GM19452 (cell line): ENCODE measurements at regions not wholly inside any gene's neighbourhood (a gene's known extent, or its start where the extent isn't known, plus 50 kb on each side); places are given as distances from the start of the nearest gene placed in this dataset.
"Not testable (repeated sequence)": the region's sequence is repeated elsewhere in the genome, so short reads cannot be mapped to it uniquely, and the experiment has no call there.

Source experiments
- ATAC-seq: cut with Tn5 transposase; IDR thresholded peaks from one replicate; pipeline ENCODE4 v1.9.1; 2021; ENCODE audit not compliant: unreplicated experiment

DNA sequence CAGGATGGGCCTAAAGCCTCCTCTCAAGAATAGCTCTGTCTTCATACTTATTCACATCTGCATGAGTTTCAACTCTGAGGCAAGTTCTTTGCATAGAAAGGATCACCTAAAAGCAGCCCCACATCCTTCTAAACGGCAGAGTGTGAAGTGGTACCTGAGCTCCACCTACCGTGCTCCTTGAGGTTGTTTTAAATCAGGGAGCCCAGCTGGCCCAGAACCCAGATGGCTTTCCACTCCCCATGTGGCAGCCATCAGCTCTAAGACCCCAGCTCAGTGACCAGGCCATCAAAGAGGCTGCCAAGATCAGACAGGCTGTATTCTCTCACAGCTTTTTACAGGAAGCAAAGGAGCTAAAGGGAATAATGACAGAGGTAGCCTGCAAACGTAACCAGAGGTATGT is 299.3 kb downstream of the RASEF start:
- ATAC-seq: no peak

DNA sequence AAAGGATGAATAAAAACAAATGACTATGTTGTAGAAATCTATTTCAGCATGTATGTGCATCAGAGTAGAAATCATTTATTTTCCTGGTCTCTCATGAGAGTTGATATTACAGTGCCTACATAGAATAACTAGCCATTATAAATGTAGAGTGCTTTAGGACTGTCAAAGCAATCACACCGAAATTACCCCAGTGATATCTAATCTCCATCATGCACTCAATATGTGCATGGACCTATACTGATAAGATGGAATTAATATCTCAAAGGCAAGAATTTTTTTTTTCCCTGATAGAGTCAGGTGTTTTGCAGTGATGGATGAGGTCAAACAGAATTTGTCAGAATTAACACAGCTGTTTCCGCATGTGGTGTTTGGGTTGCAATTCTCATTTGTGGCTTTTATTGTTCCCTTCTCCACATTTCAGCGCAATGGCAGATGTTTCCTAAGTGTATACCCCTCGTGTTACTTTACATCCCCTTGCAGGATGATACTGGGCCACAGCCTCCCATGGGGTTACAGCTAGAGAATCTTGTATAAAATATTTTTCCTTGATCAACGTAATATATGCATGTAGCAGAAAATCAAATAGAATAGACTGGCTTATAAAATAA is 298.8 kb downstream of the RASEF start:
- ATAC-seq: no peak

DNA sequence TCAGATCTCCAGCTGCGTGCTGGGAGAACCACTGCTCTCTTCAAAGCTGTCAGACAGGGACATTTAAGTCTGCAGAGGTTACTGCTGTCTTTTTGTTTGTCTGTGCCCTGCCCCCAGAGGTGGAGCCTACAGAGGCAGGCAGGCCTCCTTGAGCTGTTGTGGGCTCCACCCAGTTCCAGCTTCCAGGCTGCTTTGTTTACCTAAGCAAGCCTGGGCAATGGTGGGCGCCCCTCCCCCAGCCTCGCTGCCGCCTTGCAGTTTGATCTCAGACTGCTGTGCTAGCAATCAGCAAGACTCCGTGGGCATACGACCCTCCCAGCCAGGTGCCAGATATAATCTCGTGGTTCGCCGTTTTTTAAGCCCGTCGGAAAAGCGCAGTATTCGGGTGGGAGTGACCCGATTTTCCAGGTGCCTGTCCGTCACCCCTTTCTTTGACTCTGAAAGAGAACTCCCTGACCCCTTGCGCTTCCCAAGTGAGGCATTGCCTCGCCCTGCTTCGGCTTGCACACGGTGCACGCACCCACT is 288.2 kb downstream of the RASEF start:
- ATAC-seq: not testable (repeated sequence)

- ATAC-seq: no peak
Observed at GRCh38 chr9:82776508-82776907, 286.4 kb downstream of the RASEF start.

GRCh38 chr9:82777366-82777765 is 285.6 kb downstream of the RASEF start:
- no peak for ATAC-seq

DNA sequence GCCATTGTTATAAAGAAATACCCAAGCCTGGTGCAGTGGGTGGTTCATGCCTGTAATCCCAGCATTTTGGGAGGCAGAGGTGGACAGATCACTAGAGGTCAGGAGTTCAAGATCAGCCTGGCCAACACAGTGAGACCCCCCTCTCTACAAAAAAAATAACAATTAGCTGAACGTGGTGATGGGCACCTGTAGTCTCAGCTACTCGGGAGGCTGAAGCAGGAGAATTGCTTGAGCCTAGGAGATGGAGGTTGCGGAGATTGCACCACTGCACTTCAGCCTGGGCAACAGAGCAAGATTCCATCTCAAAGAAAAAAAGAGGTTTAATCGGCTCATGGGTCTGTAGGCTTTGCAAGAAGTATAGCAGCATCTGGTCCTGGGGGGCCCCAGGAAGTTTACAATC is 284.0 kb downstream of the RASEF start:
- not testable (repeated sequence) for ATAC-seq

DNA sequence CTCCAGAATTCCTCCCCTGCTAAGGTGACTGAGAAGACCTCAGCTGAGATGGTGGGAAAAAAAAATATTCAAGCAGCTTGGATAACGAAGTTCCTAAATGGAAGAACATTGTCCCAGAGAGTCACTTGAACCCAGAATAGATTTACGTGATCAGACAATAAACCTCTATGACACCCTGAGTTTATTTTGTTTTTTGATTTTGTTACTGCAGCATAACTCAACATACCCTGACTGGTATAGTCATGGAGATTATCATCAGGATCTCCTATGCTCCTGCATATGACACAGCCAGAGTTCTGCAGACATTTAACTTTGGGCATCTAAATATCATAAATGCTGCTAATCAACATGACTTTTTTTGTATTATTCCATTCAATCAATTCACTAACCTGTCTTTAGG is 282.9 kb downstream of the RASEF start:
- no peak for ATAC-seq

DNA sequence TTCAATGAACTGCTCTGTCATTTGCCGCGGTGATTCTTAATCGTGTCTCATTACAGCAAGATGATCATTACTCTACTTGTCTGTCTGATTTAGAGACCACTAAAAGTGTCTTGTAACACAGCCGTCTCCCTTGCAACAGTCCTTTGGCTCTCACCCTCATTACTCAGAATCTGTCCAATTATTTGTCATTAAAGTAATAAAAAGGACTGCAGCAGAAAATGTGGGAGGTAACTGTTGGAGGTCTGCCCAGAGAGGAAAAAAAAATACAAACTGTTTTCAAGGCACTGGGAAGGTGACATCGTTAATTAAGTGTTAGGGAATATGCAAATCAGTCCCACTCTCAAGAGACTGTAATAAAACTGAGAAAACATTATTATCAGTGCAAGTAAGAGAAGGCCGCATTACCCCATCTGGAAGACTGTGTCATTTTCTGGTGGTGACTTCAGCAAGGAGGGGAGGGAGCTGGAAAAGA is 281.0 kb downstream of the RASEF start:
- no peak for ATAC-seq

DNA sequence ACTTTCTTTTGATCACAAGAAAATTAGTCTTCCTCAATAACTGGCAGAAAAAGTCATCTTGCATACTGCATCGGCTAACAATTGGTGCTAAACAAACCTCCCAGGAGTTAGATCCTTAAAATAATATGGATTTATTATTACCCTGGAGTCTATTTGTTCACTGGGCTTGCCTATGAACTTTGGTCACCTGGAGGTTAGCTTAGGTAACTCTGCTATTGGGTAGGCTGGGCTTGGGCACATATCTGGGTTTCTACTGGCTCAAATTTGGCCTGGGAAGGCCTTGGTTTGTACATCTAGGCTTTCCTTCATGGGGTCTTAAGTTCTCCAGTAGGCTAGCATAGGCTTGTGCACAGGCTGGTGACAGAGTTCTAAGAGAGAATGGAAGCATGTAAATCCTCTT is 279.9 kb downstream of the RASEF start:
- ATAC-seq: no peak

DNA sequence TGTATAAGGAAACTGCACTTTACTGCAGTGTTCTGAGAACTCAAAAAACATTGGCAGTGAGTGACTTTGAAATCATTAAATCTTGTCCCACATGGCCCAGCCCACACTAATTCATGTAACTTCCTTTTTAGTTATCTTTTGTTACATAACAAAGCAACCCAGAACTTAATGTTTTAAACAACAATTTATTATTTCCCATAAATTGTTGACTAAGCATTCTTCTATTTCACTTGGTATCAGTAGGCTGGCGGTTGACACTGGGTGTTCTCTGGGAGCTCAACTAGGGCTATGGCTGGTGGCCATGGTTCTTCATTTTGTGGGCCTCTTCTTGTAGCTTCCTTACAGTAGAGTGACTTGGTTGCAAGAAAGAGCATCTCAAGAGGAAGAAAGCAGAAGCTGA is 278.4 kb downstream of the RASEF start:
- no peak for ATAC-seq

DNA sequence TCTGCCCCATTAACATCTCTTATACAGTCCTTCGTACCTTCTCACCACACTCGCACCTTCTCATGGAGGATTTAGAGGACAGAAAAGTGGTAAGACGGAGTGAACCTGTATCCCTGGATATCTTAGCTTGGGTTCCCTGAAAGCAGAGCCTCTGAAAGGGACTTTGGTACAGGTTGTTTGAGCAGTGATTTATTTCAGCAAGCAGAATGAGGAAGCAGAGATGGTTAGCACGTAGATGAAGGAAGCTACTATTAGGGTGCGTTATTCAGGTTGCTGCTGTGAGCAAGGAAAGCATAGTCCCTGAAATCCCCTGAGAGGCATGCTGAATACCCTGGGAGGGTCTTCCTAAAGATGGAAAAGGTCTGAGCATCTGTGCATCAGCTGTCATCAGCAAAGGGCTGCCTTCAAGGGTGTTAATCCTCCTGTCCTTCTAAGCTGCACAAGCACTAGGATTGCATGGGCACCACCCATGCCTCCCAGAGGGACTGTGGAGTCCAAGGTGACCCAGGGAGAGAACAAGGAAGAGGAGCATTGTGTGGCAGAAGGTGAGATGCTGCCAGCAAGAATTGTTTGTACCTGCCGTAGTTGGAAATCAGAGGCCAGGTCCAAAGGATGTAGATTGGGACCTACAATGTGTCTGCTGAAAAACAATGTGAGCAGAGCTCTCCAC is 273.7 kb downstream of the RASEF start:
- no peak for ATAC-seq

GRCh38 chr9:82790875-82791274 is 272.1 kb downstream of the RASEF start:
- no peak for ATAC-seq

DNA sequence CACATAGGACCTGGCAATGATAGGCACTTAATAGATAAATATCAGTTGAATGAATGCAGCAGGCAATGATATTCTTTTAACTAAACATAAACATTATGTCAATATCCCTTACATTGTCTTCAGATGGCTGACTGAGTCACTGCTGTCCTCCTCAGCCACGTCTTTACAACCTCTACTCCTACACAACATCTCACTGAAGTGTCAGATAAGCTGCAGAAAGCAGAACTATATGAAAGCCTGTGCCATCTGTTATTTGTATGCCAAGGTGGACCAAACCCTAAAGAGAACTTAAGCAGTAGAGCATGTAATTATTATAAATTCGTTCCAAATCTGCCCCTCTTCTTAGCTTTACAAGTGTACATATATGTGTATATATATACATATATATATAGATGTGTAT is 271.2 kb downstream of the RASEF start:
- no peak for ATAC-seq

- ATAC-seq: no peak
Observed at GRCh38 chr9:82797534-82797933, 265.4 kb downstream of the RASEF start.

DNA sequence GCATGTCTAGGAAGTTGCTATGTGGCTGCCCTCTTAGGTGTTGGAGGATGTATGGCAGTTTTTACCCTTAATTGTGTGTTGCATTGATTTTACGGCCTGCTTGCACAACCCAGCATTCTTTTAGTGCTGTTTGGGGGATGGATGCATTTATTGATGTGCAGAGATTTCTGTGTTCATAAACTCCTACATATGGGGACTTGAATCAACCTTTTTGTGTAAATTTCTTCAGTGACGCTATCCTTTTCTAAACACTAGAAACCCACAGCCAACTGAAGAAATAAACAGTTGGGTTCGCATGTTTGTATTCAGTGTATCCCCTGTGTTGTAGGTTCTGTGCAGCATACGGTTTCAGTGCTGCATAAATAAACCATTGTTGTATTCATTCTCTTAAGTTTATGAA is 263.7 kb downstream of the RASEF start:
- no peak for ATAC-seq

- ATAC-seq: no peak
Observed at GRCh38 chr9:82805027-82805426, 257.9 kb downstream of the RASEF start.

DNA sequence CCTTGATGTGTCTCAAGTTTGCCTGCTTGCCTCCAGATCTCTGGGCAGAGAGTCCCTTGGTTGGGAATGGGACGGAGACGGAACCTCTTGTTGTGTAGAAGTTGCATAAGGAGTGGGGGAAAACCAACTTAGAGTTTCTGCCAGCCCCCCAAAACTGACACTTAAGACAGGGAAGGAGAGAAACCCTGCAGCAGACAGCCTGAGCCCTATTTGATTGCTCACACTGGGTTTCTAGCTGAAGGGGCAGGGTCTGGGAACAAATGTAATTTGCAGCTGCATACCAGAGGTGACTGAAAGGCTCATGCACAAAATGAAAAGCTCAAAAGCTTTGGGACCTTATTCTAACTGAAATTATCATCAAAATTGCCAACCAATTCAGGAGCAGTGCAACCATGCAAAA is 254.5 kb downstream of the RASEF start:
- no peak for ATAC-seq

- no peak for ATAC-seq
Observed at GRCh38 chr9:82810915-82811314, 252.0 kb downstream of the RASEF start.

GRCh38 chr9:82819260-82819659 is 243.7 kb downstream of the RASEF start:
- ATAC-seq: no peak

DNA sequence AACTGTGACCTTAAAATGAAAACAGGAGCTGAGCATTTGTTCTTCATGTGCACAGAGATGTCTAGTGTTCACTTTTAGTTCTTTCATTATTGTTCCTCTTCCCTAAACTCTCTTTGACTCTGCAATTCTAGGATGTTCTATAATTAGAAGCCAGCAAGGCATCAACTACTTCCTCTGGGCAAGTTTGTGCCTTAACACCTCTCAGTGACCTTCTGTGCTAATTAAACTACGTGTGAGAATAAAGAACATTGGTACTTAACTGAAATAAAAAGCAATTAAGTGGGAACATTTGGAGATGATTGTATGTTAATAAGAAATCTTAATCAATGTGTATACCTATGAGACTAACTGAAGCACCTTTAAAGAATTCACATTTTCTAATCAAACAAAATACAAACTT is 242.8 kb downstream of the RASEF start:
- no peak for ATAC-seq

- no peak for ATAC-seq
Observed at GRCh38 chr9:82829818-82830217, 233.1 kb downstream of the RASEF start.

DNA sequence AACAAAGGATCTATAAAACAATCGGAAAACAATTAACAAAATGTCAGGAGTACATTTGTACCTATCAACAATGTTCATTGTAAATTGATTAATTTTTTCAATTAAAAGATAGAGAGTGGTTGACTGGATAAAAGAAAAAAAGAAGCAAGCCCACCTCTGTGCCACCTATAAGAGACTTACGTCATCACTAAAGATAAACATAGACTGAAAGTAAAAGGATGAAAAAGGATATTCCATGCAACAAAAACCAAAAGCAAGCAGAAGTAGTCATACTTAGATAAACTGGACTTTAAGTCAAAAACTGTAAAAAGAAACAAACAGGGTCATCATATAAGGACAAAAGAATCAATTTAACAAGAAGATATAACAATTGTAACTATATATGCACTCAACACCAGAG is 197.4 kb downstream of the RASEF start:
- ATAC-seq: no peak
